ENCODE measurements at regions not wholly inside any gene's neighbourhood (a gene's known extent, or its start where the extent isn't known, plus 50 kb on each side); places are given as distances from the start of the nearest gene placed in this dataset.

DNA sequence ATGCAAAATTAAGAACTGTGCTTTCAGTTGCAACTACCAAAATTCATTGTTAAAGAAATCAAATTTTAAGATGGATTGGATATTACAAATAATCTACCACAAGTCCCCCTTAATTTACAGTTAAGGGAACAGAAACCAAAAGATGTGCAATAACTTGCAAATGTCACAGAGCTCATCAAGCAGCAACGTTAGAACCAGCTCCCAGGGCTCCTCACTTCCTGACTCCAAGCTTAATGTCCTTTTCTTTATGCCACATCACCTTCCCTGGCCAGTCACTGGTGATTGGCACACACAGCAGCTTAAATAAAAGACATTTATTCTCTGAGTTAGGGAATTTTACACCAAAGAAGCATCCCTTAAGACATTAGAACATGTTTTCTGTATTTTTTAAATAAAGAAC is 159.7 kb downstream of the RSL24D1 start:
- TF ChIP-seq POLR2A (IDR thresholded peaks at IDR 0.05) = no peak
- TF ChIP-seq, protein P1, sequence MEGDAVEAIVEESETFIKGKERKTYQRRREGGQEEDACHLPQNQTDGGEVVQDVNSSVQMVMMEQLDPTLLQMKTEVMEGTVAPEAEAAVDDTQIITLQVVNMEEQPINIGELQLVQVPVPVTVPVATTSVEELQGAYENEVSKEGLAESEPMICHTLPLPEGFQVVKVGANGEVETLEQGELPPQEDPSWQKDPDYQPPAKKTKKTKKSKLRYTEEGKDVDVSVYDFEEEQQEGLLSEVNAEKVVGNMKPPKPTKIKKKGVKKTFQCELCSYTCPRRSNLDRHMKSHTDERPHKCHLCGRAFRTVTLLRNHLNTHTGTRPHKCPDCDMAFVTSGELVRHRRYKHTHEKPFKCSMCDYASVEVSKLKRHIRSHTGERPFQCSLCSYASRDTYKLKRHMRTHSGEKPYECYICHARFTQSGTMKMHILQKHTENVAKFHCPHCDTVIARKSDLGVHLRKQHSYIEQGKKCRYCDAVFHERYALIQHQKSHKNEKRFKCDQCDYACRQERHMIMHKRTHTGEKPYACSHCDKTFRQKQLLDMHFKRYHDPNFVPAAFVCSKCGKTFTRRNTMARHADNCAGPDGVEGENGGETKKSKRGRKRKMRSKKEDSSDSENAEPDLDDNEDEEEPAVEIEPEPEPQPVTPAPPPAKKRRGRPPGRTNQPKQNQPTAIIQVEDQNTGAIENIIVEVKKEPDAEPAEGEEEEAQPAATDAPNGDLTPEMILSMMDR (IDR thresholded peaks at IDR 0.05) = no peak

All from testis (tissue), 2 donors.